GM12891 (cell line): ENCODE measurements at regions not wholly inside any gene's neighbourhood (a gene's known extent, or its start where the extent isn't known, plus 50 kb on each side); places are given as distances from the start of the nearest gene placed in this dataset.
"Not testable (repeated sequence)": the region's sequence is repeated elsewhere in the genome, so short reads cannot be mapped to it uniquely, and the experiment has no call there.

ENCODE experiments used
- DNase-seq: peaks from one replicate; pipeline ENCODE4 v3.0.0; 2011; ENCODE audit warnings: low spot score; ENCODE audit not compliant: insufficient read length
- FAIRE-seq: peaks from 2 replicates; lab custom pipeline; 2011; peaks lifted over from hg19 to GRCh38; lab: Jason Lieb, UNC
- PAX5 ChIP-seq: IDR thresholded peaks from 2 replicates; pipeline ENCODE4 v1.6.1; 2011; ENCODE audit warnings: low read length, moderate library complexity, mild to moderate bottlenecking; ENCODE audit not compliant: insufficient read depth, severe bottlenecking
- POLR2A ChIP-seq: IDR thresholded peaks from 2 replicates; pipeline ENCODE4 v1.6.1; 2011; ENCODE audit warnings: low read depth, low read length, control low read depth
- POLR2AphosphoS5 ChIP-seq: IDR thresholded peaks from 2 replicates; pipeline ENCODE4 v1.6.1; 2011; ENCODE audit warnings: low read depth, low read length, control low read depth
- POU2F2 ChIP-seq: IDR thresholded peaks from 2 replicates; pipeline ENCODE4 v1.6.1; 2011; ENCODE audit warnings: low read depth, mild to moderate bottlenecking, control low read depth, low read length, moderate library complexity
- SPI1 ChIP-seq: IDR thresholded peaks from 2 replicates; pipeline ENCODE4 v1.6.1; 2011; ENCODE audit warnings: low read depth, low read length, control low read depth
- TAF1 ChIP-seq: IDR thresholded peaks from 2 replicates; pipeline ENCODE4 v1.6.1; 2011; ENCODE audit warnings: low read depth, low read length, control low read depth

DNA sequence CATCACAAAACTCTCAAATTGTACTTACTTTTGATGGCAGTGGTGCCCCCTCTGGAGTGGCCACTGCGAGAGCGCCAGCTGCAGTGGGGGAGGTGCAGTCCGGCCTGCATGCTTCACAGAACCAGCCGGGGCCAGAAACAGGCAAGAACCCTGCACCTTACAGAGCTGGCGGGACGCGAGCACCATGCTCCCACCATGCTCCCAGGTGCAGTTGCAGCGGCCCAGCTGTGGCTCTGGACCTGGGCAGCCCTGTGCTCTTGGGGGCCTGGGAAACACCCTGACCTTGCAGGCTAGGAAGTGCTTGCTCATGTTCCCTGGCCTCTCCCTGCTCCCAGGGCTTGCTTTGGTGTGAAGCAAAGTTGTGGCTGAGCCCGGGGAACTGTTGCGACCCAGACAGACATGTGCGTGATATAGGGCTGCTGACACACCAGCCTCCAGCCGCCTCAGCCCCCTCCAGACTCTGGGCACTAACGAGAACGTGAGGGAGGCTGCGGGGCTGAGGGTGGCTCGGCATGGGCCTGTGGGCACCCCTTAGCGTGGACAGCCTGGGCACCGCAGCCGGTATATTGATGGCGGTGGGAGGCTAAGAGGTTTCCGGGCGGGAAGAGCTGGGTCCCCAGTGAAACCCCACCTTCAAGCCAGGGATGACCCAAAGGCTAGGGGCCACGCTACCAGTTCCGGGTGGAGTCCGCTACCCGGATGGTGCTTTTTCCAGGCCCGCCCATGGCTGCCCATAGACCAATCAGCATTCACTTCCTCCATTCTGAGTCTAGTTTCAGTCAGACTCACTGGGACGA is 1809.9 kb upstream of the ACO1 start:
- no peak for DNase-seq
- FAIRE-seq, result no peak
- TF ChIP-seq POU2F2 (no peak), SPI1 (no peak), TAF1 (no peak)

DNA sequence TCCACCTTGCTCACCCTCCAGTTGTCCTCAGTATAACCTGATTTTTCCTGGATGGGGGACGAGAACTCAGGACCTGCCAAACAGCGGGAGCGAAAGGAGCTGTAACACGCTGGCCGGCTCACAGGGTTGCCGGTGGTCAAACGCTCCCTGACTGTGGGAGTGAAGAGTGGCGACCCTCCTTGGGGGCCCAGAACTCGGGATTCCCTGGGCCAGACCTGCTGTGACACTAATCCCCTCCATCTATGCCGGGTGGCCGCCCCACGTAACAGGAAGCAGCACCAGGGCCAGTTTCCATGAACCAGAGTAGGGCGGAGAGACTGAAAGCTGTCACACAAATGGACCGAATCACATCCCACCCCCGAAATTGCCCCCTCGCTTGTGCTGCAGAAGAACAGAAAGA is 1809.2 kb upstream of the ACO1 start:
- FAIRE-seq, result no peak
- DNase-seq, result no peak
- no peak for TF ChIP-seq POU2F2
- no peak for TF ChIP-seq TAF1

DNA sequence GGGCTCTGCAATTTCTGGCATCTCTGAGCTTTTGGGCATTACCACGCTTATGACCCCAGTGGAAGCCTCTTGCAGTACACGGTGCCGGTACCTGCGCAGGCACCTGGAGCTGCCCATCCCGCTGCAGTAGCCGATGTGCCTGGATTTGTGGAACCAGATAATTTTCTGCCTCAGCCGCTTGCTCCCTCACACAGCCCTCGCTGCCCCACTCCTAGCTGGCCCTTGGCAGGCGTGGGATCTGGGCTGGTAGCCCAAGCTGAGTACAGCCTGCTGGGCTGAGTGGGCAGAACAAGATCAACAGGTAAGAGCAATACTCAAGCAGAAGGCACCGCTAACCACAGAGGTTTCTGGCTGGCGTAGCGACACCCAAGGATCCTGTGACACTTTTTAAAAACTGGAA is 1808.8 kb upstream of the ACO1 start:
- FAIRE-seq, result no peak

DNA sequence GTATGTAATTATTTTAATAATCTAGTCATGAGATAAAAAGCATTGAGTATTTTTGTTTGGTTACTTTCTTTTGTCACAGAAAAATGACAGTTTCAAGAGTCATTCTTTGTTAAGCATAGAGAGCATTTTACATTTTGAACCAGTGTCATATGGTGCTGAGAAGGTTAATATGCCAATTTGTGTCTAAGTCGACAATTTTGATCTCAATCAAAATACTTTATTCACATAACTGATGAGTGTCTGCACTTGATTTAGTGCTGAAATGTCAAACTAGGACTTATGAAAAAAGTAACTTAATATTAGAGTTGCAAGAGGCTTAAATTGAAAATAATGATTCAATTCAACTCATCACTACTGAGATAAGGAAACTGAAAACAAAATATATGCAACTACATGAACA is 1804.6 kb upstream of the ACO1 start:
- no peak for TF ChIP-seq POU2F2
- TF ChIP-seq TAF1, result no peak
- TF ChIP-seq SPI1, result no peak
- no peak for TF ChIP-seq POLR2AphosphoS5
- no peak for TF ChIP-seq PAX5
- TF ChIP-seq POLR2A, result no peak
- no peak for FAIRE-seq
- no peak for DNase-seq

More for the DNA sequence above, 1808.8 kb upstream of the ACO1 start:
- TF ChIP-seq POLR2AphosphoS5 (no peak), TAF1 (no peak), POLR2A (no peak), SPI1 (no peak), POU2F2 (no peak), PAX5 (no peak)
- DNase-seq, result no peak

DNA sequence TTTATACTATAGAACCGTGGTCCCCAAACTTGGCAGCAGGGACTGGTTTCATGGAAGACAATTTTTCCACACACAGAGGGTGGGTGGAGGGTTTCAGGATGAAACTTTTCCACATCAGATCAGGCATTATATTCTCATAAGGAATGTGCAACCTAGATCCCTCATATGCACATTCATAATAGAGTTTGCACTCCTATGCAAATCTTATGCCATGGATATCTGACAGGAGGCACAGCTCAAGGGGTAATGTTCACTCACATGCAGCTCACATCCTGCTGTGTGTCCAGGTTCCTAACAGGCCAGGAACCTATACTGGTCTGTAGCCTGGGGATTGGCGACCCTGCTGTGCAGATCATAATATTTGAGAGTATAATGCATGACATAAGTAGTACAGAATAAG is 1802.2 kb upstream of the ACO1 start:
- FAIRE-seq (no peak), DNase-seq (no peak)
- TF ChIP-seq TAF1 (no peak), POU2F2 (no peak), POLR2AphosphoS5 (no peak), SPI1 (no peak), PAX5 (no peak), POLR2A (no peak)

DNA sequence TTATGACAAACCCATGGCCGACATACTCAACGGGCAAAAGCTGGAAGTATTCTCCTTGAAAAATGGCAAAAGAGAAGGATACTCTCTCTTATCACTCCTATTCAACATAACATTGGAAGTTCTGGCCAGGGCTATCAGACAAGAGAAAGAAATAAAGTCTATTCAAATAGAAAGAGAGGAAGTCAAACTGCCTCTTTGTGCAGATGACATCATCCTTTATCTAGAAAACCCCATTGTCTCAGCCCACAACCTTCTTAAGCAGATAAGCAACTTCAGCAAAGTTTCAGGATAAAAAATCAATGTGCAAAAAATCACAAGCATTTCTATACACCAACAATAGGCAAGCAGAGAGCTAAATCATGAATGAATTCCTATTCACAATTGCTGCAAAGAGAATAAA is 1799.9 kb upstream of the ACO1 start:
- FAIRE-seq, result no peak
- TF ChIP-seq POU2F2 (no peak), SPI1 (no peak), PAX5 (no peak), TAF1 (no peak), POLR2A (no peak)

DNA sequence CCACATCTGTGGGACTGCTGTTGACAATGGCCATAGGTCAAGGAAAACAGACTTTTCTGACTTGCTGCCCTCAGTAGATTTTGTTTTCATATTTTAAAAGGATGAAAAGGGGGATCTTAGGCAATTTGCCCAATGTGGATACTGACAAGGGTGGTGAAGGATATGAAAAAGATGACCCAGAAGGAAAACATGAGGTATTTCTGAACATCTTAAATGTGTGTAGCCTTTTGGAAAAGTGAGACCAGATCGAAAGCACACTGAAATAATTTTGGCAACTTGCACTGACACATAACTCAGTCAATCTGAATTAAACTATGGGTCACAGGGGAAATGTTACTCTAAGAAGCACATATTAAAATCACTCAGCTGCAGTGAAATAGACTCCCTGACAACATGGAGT is 1793.0 kb upstream of the ACO1 start:
- no peak for TF ChIP-seq PAX5
- no peak for TF ChIP-seq TAF1
- no peak for TF ChIP-seq POLR2A
- no peak for TF ChIP-seq SPI1
- TF ChIP-seq POU2F2, result no peak
- no peak for TF ChIP-seq POLR2AphosphoS5
- DNase-seq (no peak), FAIRE-seq (no peak)

More for the DNA sequence above, 1799.9 kb upstream of the ACO1 start:
- no peak for DNase-seq

DNA sequence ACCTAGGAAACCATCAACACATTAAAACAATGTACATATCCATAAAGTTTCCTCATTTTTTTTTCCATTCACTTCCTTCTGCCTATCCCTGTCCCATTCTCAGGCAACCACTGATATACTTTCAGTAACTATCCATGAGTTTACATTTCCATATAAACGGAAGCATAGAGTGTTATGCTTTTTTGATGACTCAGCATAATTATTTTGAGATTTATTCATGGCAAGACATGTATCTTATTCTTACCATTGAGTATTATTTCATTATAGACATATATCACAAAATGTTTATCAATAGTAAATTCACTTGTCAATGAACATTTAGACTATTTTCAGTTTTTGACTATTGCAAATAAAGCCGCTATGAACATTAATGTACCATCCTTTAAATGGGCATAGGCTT is 1786.8 kb upstream of the ACO1 start:
- no peak for TF ChIP-seq TAF1
- no peak for TF ChIP-seq PAX5
- TF ChIP-seq SPI1, result no peak
- TF ChIP-seq POLR2AphosphoS5, result no peak
- TF ChIP-seq POU2F2, result no peak
- no peak for TF ChIP-seq POLR2A
- no peak for DNase-seq
- no peak for FAIRE-seq

DNA sequence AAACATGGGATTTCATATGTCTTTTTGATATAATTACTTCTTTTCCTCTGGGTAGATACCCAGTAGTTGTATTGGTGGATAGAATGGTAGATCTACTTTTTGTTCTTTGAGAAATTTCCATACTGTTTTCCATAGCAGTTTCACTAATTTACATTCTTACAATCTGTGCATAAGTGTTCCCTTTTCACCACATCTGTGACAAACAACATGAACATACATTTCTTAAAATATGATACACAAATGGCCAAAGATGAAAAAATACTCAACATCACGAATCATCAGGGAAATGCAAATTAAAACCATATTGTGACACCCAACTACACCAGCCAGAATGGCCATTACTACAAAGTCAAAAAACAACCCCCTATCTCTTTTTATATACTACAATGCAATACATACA is 1778.5 kb upstream of the ACO1 start:
- DNase-seq (no peak), FAIRE-seq (no peak)
- TF ChIP-seq TAF1 (no peak), SPI1 (no peak), POLR2AphosphoS5 (no peak), PAX5 (no peak), POLR2A (no peak)

DNA sequence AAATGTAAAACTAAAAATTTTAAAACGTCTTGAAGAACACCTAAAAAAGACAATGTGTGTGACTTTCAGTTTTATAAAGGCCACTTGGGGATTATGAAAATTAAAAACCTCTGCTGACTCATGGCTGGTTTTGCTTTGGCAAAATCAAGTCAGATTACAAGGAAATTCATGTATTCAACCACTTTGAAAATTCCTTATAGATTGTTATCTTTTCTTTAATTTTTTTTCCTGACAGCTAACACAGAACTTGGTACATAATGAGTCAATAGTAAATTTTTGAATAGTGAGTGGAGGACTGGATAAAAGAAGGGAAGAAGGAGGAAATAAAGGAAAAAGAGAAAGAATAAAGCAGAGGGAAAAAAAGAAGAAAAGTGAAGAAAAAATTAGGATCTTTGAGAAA is 1774.7 kb upstream of the ACO1 start:
- FAIRE-seq, result no peak
- TF ChIP-seq TAF1 (no peak), SPI1 (no peak), POLR2AphosphoS5 (no peak), POU2F2 (no peak), PAX5 (no peak), POLR2A (no peak)
- no peak for DNase-seq

DNA sequence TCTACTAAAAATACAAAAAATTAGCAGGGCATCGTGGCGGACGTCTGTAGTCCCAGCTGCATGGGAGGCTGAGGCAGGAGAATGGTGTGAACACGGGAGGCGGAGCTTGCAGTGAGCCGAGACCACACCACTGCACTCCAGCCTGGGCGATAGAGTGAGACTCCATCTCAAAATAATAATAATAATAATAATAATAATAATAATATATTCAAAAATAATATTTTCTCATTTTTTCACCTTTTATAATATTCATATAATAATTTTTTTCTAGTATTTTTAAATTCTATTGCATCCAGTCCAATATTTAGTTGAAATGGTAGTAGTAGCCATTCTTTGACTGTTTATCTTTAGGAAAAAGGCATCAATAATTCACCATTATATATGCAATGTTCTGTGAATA is 1767.7 kb upstream of the ACO1 start:
- not testable (repeated sequence) for DNase-seq, FAIRE-seq
